ENCODE measurements at regions not wholly inside any gene's neighbourhood (a gene's known extent, or its start where the extent isn't known, plus 50 kb on each side); places are given as distances from the start of the nearest gene placed in this dataset.
"Not testable (repeated sequence)": the region's sequence is repeated elsewhere in the genome, so short reads cannot be mapped to it uniquely, and the experiment has no call there.

GRCh38 chr2:193428336-193428818, 1233.6 kb upstream of the TMEFF2 start:
- DNase-seq (ENCODE audit: low spot score) (no peak), ATAC-seq (ENCODE audit: low read depth) (no peak)
- Histone ChIP-seq H3K4me1 (ENCODE audit: insufficient read depth, poor library complexity, severe bottlenecking) (no peaks in the 10 kb centered on the region), H3K9me3 (ENCODE audit: severe bottlenecking) (no peaks in the 10 kb centered on the region), H3K36me3 (ENCODE audit: low read depth) (no peaks in the 10 kb centered on the region), H3K4me3 (ENCODE audit: severe bottlenecking) (no peak overlapping the region), H3K27me3 (ENCODE audit: insufficient read depth, poor library complexity, severe bottlenecking) (no peaks in the 10 kb centered on the region), H3K27ac (ENCODE audit: poor library complexity, severe bottlenecking) (no peak overlapping the region)
- TF ChIP-seq, protein P1, sequence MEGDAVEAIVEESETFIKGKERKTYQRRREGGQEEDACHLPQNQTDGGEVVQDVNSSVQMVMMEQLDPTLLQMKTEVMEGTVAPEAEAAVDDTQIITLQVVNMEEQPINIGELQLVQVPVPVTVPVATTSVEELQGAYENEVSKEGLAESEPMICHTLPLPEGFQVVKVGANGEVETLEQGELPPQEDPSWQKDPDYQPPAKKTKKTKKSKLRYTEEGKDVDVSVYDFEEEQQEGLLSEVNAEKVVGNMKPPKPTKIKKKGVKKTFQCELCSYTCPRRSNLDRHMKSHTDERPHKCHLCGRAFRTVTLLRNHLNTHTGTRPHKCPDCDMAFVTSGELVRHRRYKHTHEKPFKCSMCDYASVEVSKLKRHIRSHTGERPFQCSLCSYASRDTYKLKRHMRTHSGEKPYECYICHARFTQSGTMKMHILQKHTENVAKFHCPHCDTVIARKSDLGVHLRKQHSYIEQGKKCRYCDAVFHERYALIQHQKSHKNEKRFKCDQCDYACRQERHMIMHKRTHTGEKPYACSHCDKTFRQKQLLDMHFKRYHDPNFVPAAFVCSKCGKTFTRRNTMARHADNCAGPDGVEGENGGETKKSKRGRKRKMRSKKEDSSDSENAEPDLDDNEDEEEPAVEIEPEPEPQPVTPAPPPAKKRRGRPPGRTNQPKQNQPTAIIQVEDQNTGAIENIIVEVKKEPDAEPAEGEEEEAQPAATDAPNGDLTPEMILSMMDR (IDR thresholded peaks at IDR 0.05; ENCODE audit: poor library complexity, severe bottlenecking) = no peak

DNA sequence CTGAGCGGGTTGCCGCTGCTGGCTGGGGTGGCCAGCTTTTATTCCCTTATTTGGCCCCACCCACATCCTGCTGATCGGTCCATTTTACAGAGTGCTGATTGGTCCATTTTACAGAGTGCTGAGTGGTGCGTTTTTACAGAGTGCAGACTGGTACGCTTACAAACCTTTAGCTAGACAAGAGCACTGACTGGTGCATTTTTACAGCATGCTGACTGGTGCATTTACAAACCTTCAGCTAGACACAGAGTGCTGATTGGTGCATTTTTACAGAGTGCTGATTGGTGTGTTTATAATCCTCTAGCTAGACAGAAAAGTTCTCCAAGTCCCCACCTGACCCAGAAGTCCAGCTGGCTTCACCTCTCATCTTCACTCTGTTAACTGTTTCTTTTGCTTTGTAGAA, 1217.6 kb upstream of the TMEFF2 start:
- ATAC-seq (ENCODE audit: low read depth); H3K27me3 ChIP-seq (ENCODE audit: insufficient read depth, poor library complexity, severe bottlenecking); H3K36me3 ChIP-seq (ENCODE audit: low read depth); H3K4me1 ChIP-seq (ENCODE audit: insufficient read depth, poor library complexity, severe bottlenecking); H3K9me3 ChIP-seq (ENCODE audit: severe bottlenecking); H3K27ac ChIP-seq (ENCODE audit: poor library complexity, severe bottlenecking); H3K4me3 ChIP-seq (ENCODE audit: severe bottlenecking); DNase-seq (ENCODE audit: low spot score): not testable (repeated sequence)

- ATAC-seq (ENCODE audit: low read depth) (no peak), DNase-seq (ENCODE audit: low spot score) (no peak)
- Histone ChIP-seq H3K4me3 (ENCODE audit: severe bottlenecking) (no peak overlapping the region), H3K27me3 (ENCODE audit: insufficient read depth, poor library complexity, severe bottlenecking) (no peaks in the 10 kb centered on the region), H3K27ac (ENCODE audit: poor library complexity, severe bottlenecking) (no peak overlapping the region), H3K9me3 (ENCODE audit: severe bottlenecking) (no peaks in the 10 kb centered on the region), H3K36me3 (ENCODE audit: low read depth) (no peaks in the 10 kb centered on the region), H3K4me1 (ENCODE audit: insufficient read depth, poor library complexity, severe bottlenecking) (no peaks in the 10 kb centered on the region)
- TF ChIP-seq, protein P1 (IDR thresholded peaks at IDR 0.05; ENCODE audit: poor library complexity, severe bottlenecking) = no peak
Measured at GRCh38 chr2:193409951-193410350, 1215.2 kb upstream of the TMEFF2 start.

DNA sequence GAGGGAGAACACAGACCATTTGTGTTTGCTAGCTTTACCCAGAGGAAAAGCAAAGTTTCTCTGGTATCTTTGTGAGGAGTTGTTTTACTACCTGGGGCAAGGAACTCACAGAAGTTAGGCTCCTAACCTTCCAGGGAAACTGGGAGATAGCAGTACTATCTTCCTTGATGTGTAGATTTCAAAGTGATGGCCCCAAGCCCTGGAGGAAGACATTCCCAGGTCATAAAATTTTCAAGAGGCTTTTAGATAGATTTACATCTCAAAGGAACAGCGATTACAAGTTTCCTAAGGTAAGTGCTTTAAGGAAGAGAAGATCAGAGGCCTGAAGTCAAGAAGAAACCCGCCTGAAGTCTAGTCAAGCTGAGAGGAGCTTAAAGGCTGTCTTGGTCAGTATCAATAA, 1187.8 kb upstream of the TMEFF2 start:
- H3K4me3 ChIP-seq (ENCODE audit: severe bottlenecking) = no peak overlapping the region
- TF ChIP-seq, protein P1 (IDR thresholded peaks at IDR 0.05; ENCODE audit: poor library complexity, severe bottlenecking) = no peak
- ATAC-seq (ENCODE audit: low read depth) = no peak
- no peak overlapping the region for H3K27ac ChIP-seq (ENCODE audit: poor library complexity, severe bottlenecking)
- no peak for DNase-seq (ENCODE audit: low spot score)
- H3K36me3 ChIP-seq (ENCODE audit: low read depth) = no peaks in the 10 kb centered on the region
- no peaks in the 10 kb centered on the region for H3K4me1 ChIP-seq (ENCODE audit: insufficient read depth, poor library complexity, severe bottlenecking)
- no peaks in the 10 kb centered on the region for H3K27me3 ChIP-seq (ENCODE audit: insufficient read depth, poor library complexity, severe bottlenecking)
- H3K9me3 ChIP-seq (ENCODE audit: severe bottlenecking) = no peaks in the 10 kb centered on the region

- TF ChIP-seq, protein P1 (IDR thresholded peaks at IDR 0.05; ENCODE audit: poor library complexity, severe bottlenecking) = no peak
- H3K4me1 ChIP-seq (ENCODE audit: insufficient read depth, poor library complexity, severe bottlenecking) = no peaks in the 10 kb centered on the region
- no peak overlapping the region for H3K4me3 ChIP-seq (ENCODE audit: severe bottlenecking)
- H3K27ac ChIP-seq (ENCODE audit: poor library complexity, severe bottlenecking) = no peak overlapping the region
- no peaks in the 10 kb centered on the region for H3K27me3 ChIP-seq (ENCODE audit: insufficient read depth, poor library complexity, severe bottlenecking)
- no peaks in the 10 kb centered on the region for H3K9me3 ChIP-seq (ENCODE audit: severe bottlenecking)
- ATAC-seq (ENCODE audit: low read depth) = no peak
- DNase-seq (ENCODE audit: low spot score) = no peak
- H3K36me3 ChIP-seq (ENCODE audit: low read depth) = no peaks in the 10 kb centered on the region
Measured at GRCh38 chr2:193377789-193378188, 1183.1 kb upstream of the TMEFF2 start.
